Gastrocnemius medialis (tissue), 4 donors: ENCODE measurements at regions not wholly inside any gene's neighbourhood (a gene's known extent, or its start where the extent isn't known, plus 50 kb on each side); places are given as distances from the start of the nearest gene placed in this dataset.
"Not testable (repeated sequence)": the region's sequence is repeated elsewhere in the genome, so short reads cannot be mapped to it uniquely, and the experiment has no call there.

Experiments used
- ATAC-seq, 2 donors: fragments of 150-250 bp; one replicate each; pipeline ENCODE4 v1.9.1; 2016
- DNase-seq, 2 donors: peaks; one replicate each; pipeline ENCODE4 v3.0.0-alpha.2; 2019
- H3K27ac ChIP-seq, 4 donors: fragments of 200-600 bp; sonication (generic); 1 replicate in 1 of 4; 2 replicates in 3 of 4; pipeline ENCODE4 v1.5.1; 2016 to 2018; ENCODE audit warnings: mild to moderate bottlenecking in 2 of 4, moderate library complexity in 1 of 4
- H3K27me3 ChIP-seq, 3 donors: fragments of 200-600 bp; sonication (generic) in 2 of 3; 1 replicate in 1 of 3; 2 replicates in 2 of 3; pipeline versions ENCODE4 v1.5.1 to v1.6.0; 2016 to 2019; ENCODE audit warnings: mild to moderate bottlenecking in 1 of 3, moderate library complexity in 1 of 3
- H3K36me3 ChIP-seq, 2 donors: fragments of 200-600 bp; sonication (generic) in 1 of 2; one replicate each; pipeline ENCODE4 v1.5.1; 2017 to 2018
- H3K4me1 ChIP-seq, 2 donors: fragments of 200-600 bp; sonication (generic) in 1 of 2; one replicate each; pipeline ENCODE4 v1.5.1; 2016 to 2017; ENCODE audit warnings: mild to moderate bottlenecking in 2 of 2
- H3K4me3 ChIP-seq, 4 donors: fragments of 200-600 bp; sonication (generic) in 3 of 4; 1 replicate in 1 of 4; 2 replicates in 3 of 4; pipeline ENCODE4 v1.5.1; 2016 to 2019; ENCODE audit warnings: mild to moderate bottlenecking in 2 of 4
- H3K9me3 ChIP-seq, 3 donors: fragments of 200-600 bp; sonication (generic) in 2 of 3; 1 replicate in 1 of 3; 2 replicates in 2 of 3; pipeline ENCODE4 v1.5.1; 2016 to 2019
- CTCF ChIP-seq, 5 experiments: fragments of 450-650 bp in 3 of 5; fragments of 200-600 bp in 2 of 5; sonication (generic) in 2 of 5; IDR thresholded peaks in 4 of 5; conservative IDR thresholded peaks in 1 of 5; 1 replicate in 4 of 5; 2 replicates in 1 of 5; pipeline ENCODE4 v1.5.1; 2016 to 2019; ENCODE audit warnings: antibody characterized with exemption in 5 of 5, mild to moderate bottlenecking in 3 of 5, moderate library complexity in 3 of 5
- POLR2A ChIP-seq, 2 donors: fragments of 450-650 bp; IDR thresholded peaks; one replicate each; pipeline ENCODE4 v1.6.1; 2017; ENCODE audit warnings: antibody characterized with exemption in 2 of 2, mild to moderate bottlenecking in 2 of 2, moderate library complexity in 2 of 2
- in situ Hi-C, 4 donors: fragments of 200-750 bp; cut with MboI; loops; one replicate each; pipeline versions ENCODE4 v1.15.0 to v1.8.0; 2017; ENCODE audit warnings: low sequenced_read_pairs in 4 of 4
- intact Hi-C: fragments of 100-400 bp; cut with DNase I; formaldehyde crosslinking; loops from one replicate; pipeline ENCODE4 v1.15.1; 2023; ENCODE audit warnings: low total_unique reads

GRCh38 chr1:170424346-170424745, 107.6 kb upstream of the GORAB start:
- DNase-seq (no peak), ATAC-seq (no peak)
- intact Hi-C loops (no loop called here), in situ Hi-C loops (no loop called here)
- H3K9me3 ChIP-seq, result no peaks in the 10 kb centered on the region
- TF ChIP-seq POLR2A (IDR thresholded peaks at IDR 0.05) (no peak), CTCF (IDR thresholded peaks at IDR 0.05 in 4 of 5, conservative IDR thresholded peaks at IDR 0.05 in 1 of 5) (no peak)
- H3K4me1 ChIP-seq, result no peaks in the 10 kb centered on the region
- H3K36me3 ChIP-seq, result no peaks in the 10 kb centered on the region
- H3K27ac ChIP-seq, result no peak overlapping the region
- H3K27me3 ChIP-seq, result no peaks in the 10 kb centered on the region
- H3K4me3 ChIP-seq, result no peak overlapping the region

GRCh38 chr1:170426596-170426995, 105.4 kb upstream of the GORAB start:
- Histone ChIP-seq H3K36me3 (no peaks in the 10 kb centered on the region), H3K9me3 (no peaks in the 10 kb centered on the region), H3K27ac (no peak overlapping the region), H3K27me3 (no peaks in the 10 kb centered on the region), H3K4me3 (no peak overlapping the region), H3K4me1 (no peaks in the 10 kb centered on the region)
- no peak for ATAC-seq
- TF ChIP-seq POLR2A (IDR thresholded peaks at IDR 0.05) (no peak), CTCF (IDR thresholded peaks at IDR 0.05 in 4 of 5, conservative IDR thresholded peaks at IDR 0.05 in 1 of 5) (no peak)
- DNase-seq, result no peak
- in situ Hi-C loops, result no loop called here
- intact Hi-C loops, result no loop called here

GRCh38 chr1:170427002-170427401, 105.0 kb upstream of the GORAB start:
- H3K4me1 ChIP-seq, in situ Hi-C loops, ATAC-seq, H3K36me3 ChIP-seq, H3K27ac ChIP-seq, H3K4me3 ChIP-seq, H3K9me3 ChIP-seq, H3K27me3 ChIP-seq, DNase-seq, intact Hi-C loops: not testable (repeated sequence)

- ATAC-seq, result no peak
- in situ Hi-C loops (no loop called here), intact Hi-C loops (loop anchor here (5.0 kb wide), 1 partner anchor 445 kb away; no protein-coding TSS in a partner anchor)
- Histone ChIP-seq H3K36me3 (no peaks in the 10 kb centered on the region), H3K4me1 (no peaks in the 10 kb centered on the region), H3K27me3 (no peaks in the 10 kb centered on the region), H3K4me3 (no peak overlapping the region), H3K27ac (no peak overlapping the region), H3K9me3 (no peaks in the 10 kb centered on the region)
- DNase-seq, result no peak
- no peak for TF ChIP-seq CTCF (IDR thresholded peaks at IDR 0.05 in 4 of 5, conservative IDR thresholded peaks at IDR 0.05 in 1 of 5)
- no peak for TF ChIP-seq POLR2A (IDR thresholded peaks at IDR 0.05)
These were observed 95.0 kb upstream of the GORAB start for GRCh38 chr1:170436928-170437327.

- Histone ChIP-seq H3K9me3 (no peaks in the 10 kb centered on the region), H3K4me1 (no peaks in the 10 kb centered on the region), H3K36me3 (no peaks in the 10 kb centered on the region), H3K4me3 (no peak overlapping the region), H3K27me3 (no peaks in the 10 kb centered on the region), H3K27ac (no peak overlapping the region)
- intact Hi-C loops, result no loop called here
- DNase-seq (no peak), ATAC-seq (no peak)
- TF ChIP-seq POLR2A (IDR thresholded peaks at IDR 0.05) (no peak), CTCF (IDR thresholded peaks at IDR 0.05 in 4 of 5, conservative IDR thresholded peaks at IDR 0.05 in 1 of 5) (no peak)
- in situ Hi-C loops, result no loop called here
These were observed 86.9 kb upstream of the GORAB start for GRCh38 chr1:170445096-170445495.
